OCI-LY3 (cell line): ENCODE measurements at regions not wholly inside any gene's neighbourhood (a gene's known extent, or its start where the extent isn't known, plus 50 kb on each side); places are given as distances from the start of the nearest gene placed in this dataset.
"Not testable (repeated sequence)": the region's sequence is repeated elsewhere in the genome, so short reads cannot be mapped to it uniquely, and the experiment has no call there.

Source experiments
- H2AFZ ChIP-seq: fragments of 200-600, 300-600 bp; shearing (Covaris generic); 2 replicates; pipeline ENCODE4 v1.6.0; 2014; ENCODE audit warnings: antibody characterized with exemption, low read depth, low read length
- H3K27ac ChIP-seq: fragments of 200-600, 300-600 bp; sonication (generic); 2 replicates; pipeline ENCODE4 v1.5.1; 2014; ENCODE audit warnings: mild to moderate bottlenecking, low read length, moderate library complexity, mixed read lengths
- H3K27me3 ChIP-seq: fragments of 200-600, 300-600 bp; sonication (generic); 2 replicates; pipeline ENCODE4 v1.6.1; 2014; ENCODE audit warnings: low read depth, low read length, mixed read lengths
- H3K36me3 ChIP-seq: fragments of 200-600, 300-600 bp; sonication (generic); replicated peaks from 2 replicates; pipeline ENCODE3; 2014; ENCODE audit warnings: low read depth, low read length, mixed read lengths
- H3K4me1 ChIP-seq: fragments of 300-600, 200-600 bp; sonication (generic); 2 replicates; pipeline ENCODE4 v1.6.1; 2014; ENCODE audit warnings: low read length, mixed read lengths
- H3K4me2 ChIP-seq: fragments of 200-600, 300-600 bp; sonication (generic); 2 replicates; pipeline ENCODE4 v1.6.1; 2014; ENCODE audit warnings: low read length, mixed read lengths
- H3K4me3 ChIP-seq: fragments of 300-600, 200-600 bp; sonication (generic); 2 replicates; pipeline ENCODE4 v1.5.1; 2014; ENCODE audit warnings: antibody characterized with exemption, mild to moderate bottlenecking, low read length, moderate library complexity
- H3K79me2 ChIP-seq: fragments of 300-600, 200-600 bp; shearing (Covaris generic); 2 replicates; pipeline ENCODE4 v1.6.1; 2014; ENCODE audit warnings: mild to moderate bottlenecking, low read length, mixed read lengths
- H3K9ac ChIP-seq: fragments of 300-600, 200-600 bp; shearing (Covaris generic); 2 replicates; pipeline ENCODE4 v1.6.0; 2014; ENCODE audit warnings: mild to moderate bottlenecking, low read length, moderate library complexity
- H3K9me3 ChIP-seq: fragments of 200-600, 300-600 bp; shearing (Covaris generic); 2 replicates; pipeline ENCODE4 v1.6.1; 2014; ENCODE audit warnings: low read length, mixed read lengths; ENCODE audit not compliant: insufficient read depth
- H4K20me1 ChIP-seq: fragments of 200-600, 300-600 bp; sonication (generic); 2 replicates; pipeline ENCODE4 v1.6.1; 2016; ENCODE audit warnings: low read length, mixed read lengths; ENCODE audit not compliant: insufficient read depth
- CTCF ChIP-seq: fragments of 200-600, 300-600 bp; sonication (generic); IDR thresholded peaks from 2 replicates; pipeline ENCODE4 v1.5.1; 2014; ENCODE audit warnings: antibody characterized with exemption, low read length, low read depth
- EZH2phosphoT487 ChIP-seq: fragments of 200-600 bp; shearing (Covaris generic); IDR thresholded peaks from 2 replicates; pipeline ENCODE4 v1.6.1; 2018; ENCODE audit warnings: antibody characterized with exemption, mixed run types, low read depth

GRCh38 chr4:144851948-144852347, 206.0 kb downstream of the HHIP start:
- H3K27ac ChIP-seq, result no peak overlapping the region
- no peak overlapping the region for H3K9ac ChIP-seq
- H3K9me3 ChIP-seq, result no peaks in the 10 kb centered on the region
- H3K4me1 ChIP-seq, result no peaks in the 10 kb centered on the region
- H3K4me3 ChIP-seq, result no peak overlapping the region
- H3K36me3 ChIP-seq, result no peaks in the 10 kb centered on the region
- no peak overlapping the region for H3K4me2 ChIP-seq
- no peaks in the 10 kb centered on the region for H3K79me2 ChIP-seq
- TF ChIP-seq CTCF, result no peak
- TF ChIP-seq EZH2phosphoT487, result no peak
- no peaks in the 10 kb centered on the region for H3K27me3 ChIP-seq
- no peaks in the 10 kb centered on the region for H4K20me1 ChIP-seq
- no peak overlapping the region for H2AFZ ChIP-seq

GRCh38 chr4:144861471-144861870, 215.5 kb downstream of the HHIP start:
- peaks cover 8% of the 10 kb centered on the region for H3K36me3 ChIP-seq
- no peak overlapping the region for H3K9ac ChIP-seq
- no peaks in the 10 kb centered on the region for H4K20me1 ChIP-seq
- no peak overlapping the region for H2AFZ ChIP-seq
- no peak overlapping the region for H3K27ac ChIP-seq
- no peak for TF ChIP-seq CTCF
- TF ChIP-seq EZH2phosphoT487, result no peak
- H3K4me2 ChIP-seq, result no peak overlapping the region
- peaks cover 13% of the 10 kb centered on the region; the same call in 1 of the 2 replicates for H3K9me3 ChIP-seq
- no peaks in the 10 kb centered on the region for H3K4me1 ChIP-seq
- H3K79me2 ChIP-seq, result no peaks in the 10 kb centered on the region
- no peak overlapping the region for H3K4me3 ChIP-seq
- H3K27me3 ChIP-seq, result no peaks in the 10 kb centered on the region

GRCh38 chr4:144862210-144862609, 216.3 kb downstream of the HHIP start:
- Histone ChIP-seq H3K4me3 (no peak overlapping the region), H2AFZ (no peak overlapping the region), H3K4me2 (no peak overlapping the region), H3K4me1 (no peaks in the 10 kb centered on the region), H3K36me3 (peaks cover 8% of the 10 kb centered on the region), H3K9ac (no peak overlapping the region), H3K27me3 (no peaks in the 10 kb centered on the region), H3K27ac (no peak overlapping the region), H3K79me2 (no peaks in the 10 kb centered on the region), H4K20me1 (no peaks in the 10 kb centered on the region), H3K9me3 (peaks cover 13% of the 10 kb centered on the region; the same call in 1 of the 2 replicates)
- TF ChIP-seq EZH2phosphoT487 (no peak), CTCF (no peak)

- H3K4me2 ChIP-seq, H3K27me3 ChIP-seq, H3K9ac ChIP-seq, H3K36me3 ChIP-seq, H3K4me3 ChIP-seq, H3K9me3 ChIP-seq, H3K4me1 ChIP-seq, H4K20me1 ChIP-seq, H3K79me2 ChIP-seq, H2AFZ ChIP-seq, H3K27ac ChIP-seq: not testable (repeated sequence)
Observed at GRCh38 chr4:144864891-144865290, 218.9 kb downstream of the HHIP start.

- H3K27me3 ChIP-seq, result no peaks in the 10 kb centered on the region
- H3K79me2 ChIP-seq, result no peaks in the 10 kb centered on the region
- H2AFZ ChIP-seq, result no peak overlapping the region
- H3K27ac ChIP-seq, result no peak overlapping the region
- no peaks in the 10 kb centered on the region for H3K4me1 ChIP-seq
- H3K9ac ChIP-seq, result no peak overlapping the region
- TF ChIP-seq CTCF (no peak), EZH2phosphoT487 (no peak)
- H4K20me1 ChIP-seq, result no peaks in the 10 kb centered on the region
- no peaks in the 10 kb centered on the region for H3K9me3 ChIP-seq
- H3K36me3 ChIP-seq, result no peaks in the 10 kb centered on the region
- H3K4me3 ChIP-seq, result no peak overlapping the region
- H3K4me2 ChIP-seq, result no peak overlapping the region
Observed at GRCh38 chr4:144868309-144868708, 222.4 kb downstream of the HHIP start.
